ENCODE measurements at regions not wholly inside any gene's neighbourhood (a gene's known extent, or its start where the extent isn't known, plus 50 kb on each side); places are given as distances from the start of the nearest gene placed in this dataset.

- TF ChIP-seq, protein P1, sequence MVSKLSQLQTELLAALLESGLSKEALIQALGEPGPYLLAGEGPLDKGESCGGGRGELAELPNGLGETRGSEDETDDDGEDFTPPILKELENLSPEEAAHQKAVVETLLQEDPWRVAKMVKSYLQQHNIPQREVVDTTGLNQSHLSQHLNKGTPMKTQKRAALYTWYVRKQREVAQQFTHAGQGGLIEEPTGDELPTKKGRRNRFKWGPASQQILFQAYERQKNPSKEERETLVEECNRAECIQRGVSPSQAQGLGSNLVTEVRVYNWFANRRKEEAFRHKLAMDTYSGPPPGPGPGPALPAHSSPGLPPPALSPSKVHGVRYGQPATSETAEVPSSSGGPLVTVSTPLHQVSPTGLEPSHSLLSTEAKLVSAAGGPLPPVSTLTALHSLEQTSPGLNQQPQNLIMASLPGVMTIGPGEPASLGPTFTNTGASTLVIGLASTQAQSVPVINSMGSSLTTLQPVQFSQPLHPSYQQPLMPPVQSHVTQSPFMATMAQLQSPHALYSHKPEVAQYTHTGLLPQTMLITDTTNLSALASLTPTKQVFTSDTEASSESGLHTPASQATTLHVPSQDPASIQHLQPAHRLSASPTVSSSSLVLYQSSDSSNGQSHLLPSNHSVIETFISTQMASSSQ (IDR thresholded peaks at IDR 0.05; ENCODE audit: low read depth), result peak; percentile 82
- TF ChIP-seq, protein P1 (CRISPR knock-in tag; IDR thresholded peaks at IDR 0.05; ENCODE audit: borderline replicate concordance), result peak; percentile 95
- no peak for TF ChIP-seq CBX2 (IDR thresholded peaks at IDR 0.05; ENCODE audit: low read depth, low read length)
- 0 out of 2 replicates have a peak, but pooled peaks have one; percentile 6 for TF ChIP-seq CBX2 (CRISPR knock-in tag; IDR thresholded peaks at IDR 0.05; ENCODE audit: low read depth)
- TF ChIP-seq NCOA1 (CRISPR knock-in tag; IDR thresholded peaks at IDR 0.05), result 0 out of 2 replicates have a peak, but pooled peaks have one; percentile 83
- peak; percentile 58 for TF ChIP-seq PRDM10 (CRISPR knock-in tag; IDR thresholded peaks at IDR 0.05; ENCODE audit: low read depth)
- peak; percentile 82 for TF ChIP-seq PATZ1 (CRISPR knock-in tag; IDR thresholded peaks at IDR 0.05)
- no peak for TF ChIP-seq ZNF326 (CRISPR knock-in tag; IDR thresholded peaks at IDR 0.05; ENCODE audit: borderline replicate concordance)
- peak; percentile 75; the same call in 1 of the 2 replicates for TF ChIP-seq ZNF761 (CRISPR knock-in tag; conservative IDR thresholded peaks at IDR 0.05)
- TF ChIP-seq ZSCAN30 (CRISPR knock-in tag; IDR thresholded peaks at IDR 0.05), result peak; percentile 88; the same call in 1 of the 2 replicates
- TF ChIP-seq HNF4G (IDR thresholded peaks at IDR 0.05; ENCODE audit: borderline replicate concordance, low read depth, low read length), result peak; percentile 94
- peak; percentile 90 for TF ChIP-seq HNF4G (CRISPR knock-in tag; IDR thresholded peaks at IDR 0.05; ENCODE audit: borderline replicate concordance, low read depth)
- peak; percentile 98 for TF ChIP-seq SIX4 (CRISPR knock-in tag; IDR thresholded peaks at IDR 0.05)
- peak; percentile 89 for TF ChIP-seq SKIL (CRISPR knock-in tag; IDR thresholded peaks at IDR 0.05; ENCODE audit: borderline replicate concordance)
- TF ChIP-seq ZNF792 (CRISPR knock-in tag; IDR thresholded peaks at IDR 0.05), result peak; percentile 97
- TF ChIP-seq ZNF367 (CRISPR knock-in tag; IDR thresholded peaks at IDR 0.05; ENCODE audit: borderline replicate concordance), result no peak
- TF ChIP-seq MEIS2 (CRISPR knock-in tag; IDR thresholded peaks at IDR 0.05), result peak; percentile 98
- peak; percentile 78 for TF ChIP-seq ZNF841 (CRISPR knock-in tag; IDR thresholded peaks at IDR 0.05; ENCODE audit: borderline replicate concordance)
Observed at GRCh38 chr6:11434565-11435326, 102.8 kb upstream of the TMEM170B start (continued).

Data from HepG2 (cell line).